ENCODE measurements at regions not wholly inside any gene's neighbourhood (a gene's known extent, or its start where the extent isn't known, plus 50 kb on each side); places are given as distances from the start of the nearest gene placed in this dataset.

- no peak for DNase-seq
Observed at GRCh38 chr3:164230385-164231094, 847.8 kb downstream of the SI start.

- DNase-seq, result no peak
Observed at GRCh38 chr3:164224126-164224525, 854.2 kb downstream of the SI start.

GRCh38 chr3:164222197-164222596 is 856.1 kb downstream of the SI start:
- DNase-seq, result no peak

- DNase-seq, result no peak
Observed at GRCh38 chr3:164221297-164221696, 857.0 kb downstream of the SI start.

GRCh38 chr3:164209363-164209762 is 868.9 kb downstream of the SI start:
- no peak for DNase-seq

- no peak for DNase-seq
Observed at GRCh38 chr3:164208821-164209220, 869.5 kb downstream of the SI start.

GRCh38 chr3:164208048-164208447 is 870.2 kb downstream of the SI start:
- no peak for DNase-seq

GRCh38 chr3:164200053-164200823 is 878.1 kb downstream of the SI start:
- no peak for DNase-seq

GRCh38 chr3:164196477-164196876 is 881.8 kb downstream of the SI start:
- DNase-seq, result no peak

- no peak for DNase-seq
Observed at GRCh38 chr3:164194842-164195241, 883.5 kb downstream of the SI start.

GRCh38 chr3:164192974-164193373 is 885.3 kb downstream of the SI start:
- no peak for DNase-seq

GRCh38 chr3:164190566-164190965 is 887.7 kb downstream of the SI start:
- no peak for DNase-seq

GRCh38 chr3:164186095-164186494 is 892.2 kb downstream of the SI start:
- DNase-seq, result no peak

GRCh38 chr3:164179110-164179774 is 899.1 kb downstream of the SI start:
- DNase-seq, result no peak

GRCh38 chr3:164174059-164174458 is 904.2 kb downstream of the SI start:
- no peak for DNase-seq

- DNase-seq, result no peak
Observed at GRCh38 chr3:164155400-164155799, 922.9 kb downstream of the SI start.

GRCh38 chr3:164144824-164145223 is 933.5 kb downstream of the SI start:
- DNase-seq, result no peak

- DNase-seq, result no peak
Observed at GRCh38 chr3:164132878-164133277, 945.4 kb downstream of the SI start.

GRCh38 chr3:164113371-164114332 is 964.6 kb downstream of the SI start:
- no peak for DNase-seq

- no peak for DNase-seq
Observed at GRCh38 chr3:164096352-164096751, 981.9 kb downstream of the SI start.

GRCh38 chr3:164095949-164096348 is 982.3 kb downstream of the SI start:
- no peak for DNase-seq

- no peak for DNase-seq
Observed at GRCh38 chr3:164095279-164095678, 983.0 kb downstream of the SI start.

GRCh38 chr3:164094546-164094945 is 983.8 kb downstream of the SI start:
- no peak for DNase-seq
